GM12865 (cell line): ENCODE measurements at regions not wholly inside any gene's neighbourhood (a gene's known extent, or its start where the extent isn't known, plus 50 kb on each side); places are given as distances from the start of the nearest gene placed in this dataset.

Experiments
- DNase-seq: peaks from one replicate; pipeline ENCODE4 v3.0.0; 2010; ENCODE audit warnings: low read depth
- H3K4me3 ChIP-seq: 2 replicates; pipeline ENCODE4 v1.5.1; 2011; ENCODE audit warnings: mild to moderate bottlenecking, low read depth, low read length, control low read depth
- CTCF ChIP-seq: IDR thresholded peaks from 2 replicates; pipeline ENCODE4 v1.5.1; 2011; ENCODE audit warnings: low read length, control low read depth, low read depth, inconsistent platforms; ENCODE audit not compliant: insufficient read depth; ENCODE audit errors: missing control alignments

GRCh38 chr5:173752653-173753052 is 135.5 kb upstream of the CPEB4 start:
- TF ChIP-seq CTCF, result no peak
- no peak overlapping the region for H3K4me3 ChIP-seq
- DNase-seq, result no peak

GRCh38 chr5:173753307-173754168 is 134.6 kb upstream of the CPEB4 start:
- no peak overlapping the region for H3K4me3 ChIP-seq
- no peak for TF ChIP-seq CTCF
- no peak for DNase-seq

DNA sequence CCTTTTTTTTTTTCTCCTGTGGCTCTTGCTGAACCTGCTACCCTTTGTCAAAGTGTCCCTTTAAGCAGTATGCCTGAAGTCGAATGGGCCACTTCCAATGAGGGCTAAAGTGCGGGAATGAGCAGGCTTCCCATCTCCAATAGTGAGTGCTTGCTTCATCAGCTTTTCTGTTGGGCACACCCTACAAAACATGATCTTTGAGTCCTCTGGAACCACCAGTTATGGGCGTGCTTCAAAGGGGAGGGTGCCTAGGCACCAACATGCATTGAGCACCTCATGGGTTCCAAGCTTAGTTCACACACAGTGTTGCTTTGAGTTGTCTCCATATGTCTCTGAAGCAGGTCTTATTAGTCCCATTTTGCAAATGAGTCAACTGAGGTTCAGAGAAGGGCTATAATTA is 132.8 kb upstream of the CPEB4 start:
- TF ChIP-seq CTCF, result no peak
- no peak for DNase-seq
- no peak overlapping the region for H3K4me3 ChIP-seq

DNA sequence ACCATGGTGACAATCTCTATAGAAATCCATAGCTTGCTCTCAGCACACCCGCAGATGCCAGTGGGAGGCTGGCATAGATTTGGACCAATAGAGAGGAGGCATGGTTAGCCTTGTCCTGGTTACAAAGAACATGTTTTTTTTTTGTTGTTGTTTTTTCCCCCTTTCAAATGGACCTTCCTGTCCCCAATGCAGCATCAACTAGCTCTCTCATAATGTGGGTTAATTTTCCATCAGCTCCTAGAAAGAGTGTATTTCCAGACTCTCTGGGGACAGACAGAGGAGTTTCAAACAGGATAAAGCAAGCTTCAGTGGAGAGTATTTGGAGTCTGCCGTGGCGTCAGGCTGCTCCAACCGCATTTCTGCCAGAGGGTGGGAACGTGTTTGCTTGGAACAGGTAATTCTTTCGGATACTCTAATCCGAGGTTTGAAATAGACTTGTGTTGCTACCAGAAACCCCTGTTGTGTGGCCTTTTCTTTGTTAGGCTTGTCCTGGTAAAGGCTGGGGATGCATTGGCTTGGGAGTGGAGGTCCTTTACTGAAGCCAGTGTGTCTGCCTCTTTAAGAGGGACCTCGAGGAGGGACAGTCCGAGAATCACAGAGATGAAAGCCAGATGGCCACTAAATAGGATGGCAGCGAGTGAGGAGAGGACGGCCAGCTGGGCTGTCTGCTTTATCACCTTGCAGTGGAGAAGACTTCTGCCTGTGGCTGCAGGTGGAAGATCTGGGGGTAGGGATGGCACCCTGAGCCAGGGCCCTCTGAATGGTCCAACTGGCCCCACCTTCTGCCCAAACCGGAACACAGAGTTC is 130.5 kb upstream of the CPEB4 start:
- no peak for TF ChIP-seq CTCF
- DNase-seq, result no peak
- no peak overlapping the region for H3K4me3 ChIP-seq

DNA sequence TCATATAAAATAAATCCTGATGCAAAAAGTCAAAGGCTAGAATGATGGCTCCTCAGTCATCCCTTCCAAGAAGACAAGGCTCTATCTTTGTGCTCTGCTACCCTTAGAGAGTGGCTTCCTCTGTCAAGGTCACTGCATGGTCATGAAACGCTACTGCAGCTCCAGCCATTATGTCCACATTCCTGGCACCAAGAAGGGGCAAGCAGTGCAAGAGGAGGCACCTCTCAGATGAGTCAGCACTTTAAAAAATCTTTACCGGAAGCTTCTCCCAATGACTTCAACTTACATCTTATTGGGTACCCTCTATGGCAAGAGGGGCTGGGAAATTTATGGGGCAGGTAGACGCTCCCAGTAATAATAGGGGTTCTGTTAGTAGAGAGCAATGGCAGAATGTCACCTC is 129.5 kb upstream of the CPEB4 start:
- no peak for DNase-seq
- H3K4me3 ChIP-seq, result no peak overlapping the region

GRCh38 chr5:173759691-173760090 is 128.5 kb upstream of the CPEB4 start:
- no peak for TF ChIP-seq CTCF
- DNase-seq, result no peak
- H3K4me3 ChIP-seq, result no peak overlapping the region

More for the DNA sequence above, 129.5 kb upstream of the CPEB4 start:
- no peak for TF ChIP-seq CTCF
